Heart left ventricle (tissue), 13 donors: ENCODE measurements at regions not wholly inside any gene's neighbourhood (a gene's known extent, or its start where the extent isn't known, plus 50 kb on each side); places are given as distances from the start of the nearest gene placed in this dataset.

Experiments used
- CTCF ChIP-seq, 12 donors: fragments of 200-600 bp; sonication (generic) in 4 of 12; IDR thresholded peaks; one replicate each; pipeline versions ENCODE4 v1.5.0 to v1.8.0; 2018 to 2022; ENCODE audit warnings: antibody characterized with exemption in 12 of 12, mild to moderate bottlenecking in 5 of 12
- POLR2A ChIP-seq, 2 donors: fragments of 450-650 bp; IDR thresholded peaks; one replicate each; pipeline ENCODE4 v1.6.1; 2017; ENCODE audit warnings: antibody characterized with exemption in 2 of 2, mild to moderate bottlenecking in 2 of 2, moderate library complexity in 2 of 2
- donor health status: ischemic (EF 13 %, LVEDD 7.1; RV severe dilation, severe dysfunction).
- donor health status: DM: no; HTN: yes; CAD: no.
- donor health status: DM: no; HTN: no; CAD: no.
- donor health status: ischemic (EF 25% LVEDD 6.9; RV normal size, moderate dysfunction).
- donor health status: ischemic (EF 25% LVEDD 5.7; RV mildly dilated, moderate dysfunction).
- donor health status: ischemic (EF 35%, LVEDD 5.7; RV mildly dilated, moderate dysfunction).
- donor health status: nonischemic (EF 11% LVEDD 7.7; RV severe dilation, severe dysfunction).
- donor health status: DM: yes; HTN: yes; CAD: no.
- donor health status: PGD.
- donor health status: ischemic (EF 29% LVEDD 5.4; RV normal size, mild dysfunction).
- donor health status: nonischemic (EF 23%, LVEDD 6.1; RV moderate dilation, normal function).

- no peak for TF ChIP-seq POLR2A (IDR thresholded peaks at IDR 0.05)
- no peak for TF ChIP-seq CTCF (IDR thresholded peaks at IDR 0.05)
These were observed 268.4 kb downstream of the HS3ST1 start for GRCh38 chr4:11160288-11160687.
